Activated effector memory CD4-positive, alpha-beta T cell treated with anti-CD3 and anti-CD28 coated beads, Interleukin-2, amount 50 U/mL, for 16 hours (primary cell): ENCODE measurements at regions not wholly inside any gene's neighbourhood (a gene's known extent, or its start where the extent isn't known, plus 50 kb on each side); places are given as distances from the start of the nearest gene placed in this dataset.
"Not testable (repeated sequence)": the region's sequence is repeated elsewhere in the genome, so short reads cannot be mapped to it uniquely, and the experiment has no call there.

Experiments
- DNase-seq: peaks from one replicate; pipeline ENCODE4 v3.0.0-alpha.2; 2020

DNA sequence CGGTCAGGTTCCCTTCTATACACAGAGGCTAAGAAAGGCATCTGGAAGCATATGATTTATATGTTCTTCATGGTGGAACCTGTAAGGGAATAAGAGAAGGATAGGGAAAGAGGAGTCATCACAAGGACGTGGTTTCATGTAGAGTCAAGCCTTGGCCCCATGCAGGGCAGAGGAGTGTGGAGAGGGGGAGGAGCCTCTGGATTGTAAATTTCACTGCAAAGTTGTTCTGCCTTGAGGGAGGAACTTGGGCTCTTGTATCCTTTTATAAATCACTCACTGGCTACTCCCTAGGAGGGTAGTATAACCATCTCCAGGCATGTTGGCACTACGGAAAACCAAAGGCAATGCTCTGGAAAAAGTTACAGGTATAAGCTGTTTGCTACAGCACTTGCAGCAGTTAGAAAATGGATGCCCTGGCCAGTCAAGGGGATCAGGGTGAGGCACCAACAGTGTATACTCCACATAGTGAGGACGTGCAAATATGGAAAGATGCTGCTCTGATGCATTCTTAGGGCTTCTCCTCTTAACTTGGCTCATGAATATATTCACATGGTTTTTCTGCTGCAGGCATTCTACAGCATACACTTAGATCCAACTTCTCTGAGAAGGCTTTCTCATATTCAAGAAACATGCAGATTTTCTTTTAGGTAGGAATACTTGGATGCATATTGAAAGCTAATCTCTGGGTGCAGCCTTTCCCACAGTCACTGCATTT is 60.3 kb upstream of the ZNF81 start:
- DNase-seq: no peak

DNA sequence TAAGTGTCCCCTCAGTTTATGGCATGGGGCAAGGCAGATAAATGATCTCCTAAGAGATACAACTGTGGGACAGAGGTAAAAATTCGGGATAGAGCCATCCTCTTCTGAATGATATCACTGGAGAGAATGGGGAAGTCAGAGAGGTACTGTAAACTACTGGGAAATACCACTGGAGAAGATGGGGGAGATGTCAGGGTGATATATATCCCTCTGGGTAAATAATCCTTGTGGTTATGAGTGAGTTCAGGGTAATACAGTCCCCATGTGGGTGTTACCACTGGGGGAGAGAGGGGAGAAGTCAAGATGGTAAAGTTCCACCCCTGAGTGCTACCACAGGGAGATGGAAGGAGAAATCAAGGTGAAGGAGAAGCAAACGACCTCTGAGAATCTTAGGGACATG is 63.9 kb upstream of the ZNF81 start:
- DNase-seq: no peak

DNA sequence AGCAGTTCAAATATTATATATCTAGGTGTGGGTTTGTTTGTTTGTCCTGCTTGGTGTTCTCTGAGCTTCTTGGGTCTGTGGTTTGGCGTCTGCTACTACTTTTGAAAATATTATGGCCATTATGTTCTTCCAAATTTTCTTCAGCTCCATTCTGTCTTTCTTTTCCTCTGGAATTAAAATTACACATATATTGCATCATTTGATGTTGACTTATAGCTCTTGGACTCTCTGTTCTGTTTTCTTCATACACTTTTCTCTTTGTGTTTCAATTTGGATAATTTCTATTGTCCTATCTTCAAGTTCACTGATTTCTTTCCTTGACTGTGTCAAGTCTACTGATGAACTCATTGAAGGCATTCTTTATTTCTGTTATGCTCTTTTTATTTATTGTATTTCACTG is 65.2 kb upstream of the ZNF81 start:
- DNase-seq: no peak

DNA sequence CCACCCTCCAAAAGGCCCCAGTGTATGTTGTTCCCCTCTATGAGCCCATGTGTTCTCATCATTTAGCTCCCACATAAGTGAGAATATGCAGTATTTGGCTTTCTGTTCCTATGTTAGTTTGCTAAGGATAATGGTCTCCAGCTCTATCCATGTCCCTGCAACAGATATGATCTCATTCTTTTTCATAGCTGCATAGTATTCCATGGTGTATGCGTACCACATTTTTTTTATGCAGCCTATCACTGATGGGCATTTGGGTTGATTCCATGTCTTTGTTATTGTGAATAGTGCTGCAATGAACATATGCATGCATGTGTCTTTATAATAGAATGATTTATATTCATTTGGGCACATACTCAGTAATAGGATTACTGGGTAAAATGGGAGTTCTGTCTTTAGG is 73.9 kb upstream of the ZNF81 start:
- not testable (repeated sequence) for DNase-seq

- DNase-seq: no peak
Measured at GRCh38 chrX:47752685-47753084, 84.0 kb upstream of the ZNF81 start.

GRCh38 chrX:47751670-47752069 is 85.0 kb upstream of the ZNF81 start:
- DNase-seq: peak; percentile 64

DNA sequence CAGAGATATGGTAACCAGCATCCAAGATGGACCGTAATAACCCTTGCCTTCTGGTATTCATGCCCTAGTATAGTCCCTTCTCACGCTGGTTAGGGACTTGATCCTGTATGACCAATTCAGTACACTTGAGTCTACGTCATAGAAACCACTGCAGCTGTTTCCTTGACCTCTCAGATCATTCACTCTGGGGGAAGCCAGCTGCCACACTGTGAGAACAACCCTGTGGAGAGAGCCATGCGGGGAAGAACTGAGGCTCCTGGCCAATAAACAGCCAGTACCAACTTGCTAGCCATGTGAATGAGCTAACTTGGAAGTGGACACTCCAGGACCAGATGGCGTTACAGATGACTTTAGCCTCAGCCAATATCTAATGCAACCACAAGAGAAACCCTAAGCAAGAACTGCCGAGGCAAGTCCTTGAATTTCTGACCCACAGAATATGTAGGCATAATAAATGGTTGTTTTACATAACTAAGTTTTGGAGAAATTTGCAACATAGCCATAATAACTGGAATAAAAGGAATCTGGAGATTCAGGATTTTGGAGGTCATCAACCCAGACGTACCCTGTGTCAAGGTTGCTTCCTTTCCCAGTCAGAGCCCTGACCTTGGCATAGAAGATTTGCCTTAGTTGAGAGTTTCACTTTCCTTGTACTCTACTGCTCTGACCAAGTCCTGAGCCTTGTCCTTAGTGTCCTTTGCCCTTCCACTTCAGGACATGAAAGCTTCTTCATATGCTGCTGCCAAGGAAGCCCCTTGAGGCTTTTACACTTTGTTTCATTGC is 87.3 kb upstream of the ZNF81 start:
- DNase-seq: no peak

DNA sequence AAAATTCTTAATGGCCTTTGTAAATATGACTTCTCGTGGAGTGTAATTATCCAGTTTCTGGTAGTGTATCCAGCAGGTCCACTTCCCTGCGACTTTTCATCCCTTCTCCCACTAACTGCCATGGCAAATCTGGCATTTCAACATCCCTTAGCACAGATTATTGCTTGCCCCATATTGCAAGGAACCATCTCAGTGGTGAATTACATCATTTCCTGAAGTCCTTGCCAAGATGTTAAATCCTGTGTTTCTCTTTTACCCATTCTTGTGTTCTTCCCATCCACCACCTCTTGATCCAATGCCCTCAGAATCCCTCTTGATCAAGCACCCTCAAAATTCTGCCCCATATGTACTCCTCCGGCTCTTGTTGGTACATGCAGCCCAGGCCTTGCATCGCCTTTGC is 88.1 kb upstream of the ZNF81 start:
- DNase-seq: no peak

- DNase-seq: no peak
Measured at GRCh38 chrX:47746446-47746845, 87.5 kb upstream of the UXT start.

GRCh38 chrX:47745416-47745815 is 86.4 kb upstream of the UXT start:
- no peak for DNase-seq

GRCh38 chrX:47743504-47743903 is 84.5 kb upstream of the UXT start:
- DNase-seq: no peak

- not testable (repeated sequence) for DNase-seq
Measured at GRCh38 chrX:47738870-47739269, 79.9 kb upstream of the UXT start.

DNA sequence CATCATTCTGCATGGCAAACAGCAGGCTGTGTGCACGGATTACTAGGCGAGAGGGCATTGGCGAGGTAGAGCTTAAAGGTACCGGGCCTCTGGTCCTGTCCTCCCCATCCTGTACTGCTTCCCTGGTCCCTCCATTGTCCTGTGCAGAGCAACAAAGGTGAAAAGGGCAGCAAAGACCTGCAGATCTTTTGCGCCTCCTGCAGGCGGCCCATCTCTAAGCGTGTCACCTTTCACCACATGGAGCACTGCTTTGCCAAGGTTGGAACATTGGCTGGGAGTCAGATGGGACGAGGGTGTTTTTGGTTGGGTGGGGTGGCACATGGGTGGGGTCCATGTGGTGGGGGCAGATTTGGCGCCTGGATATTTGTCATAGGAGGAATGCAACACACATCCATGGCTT is 64.7 kb upstream of the UXT start:
- peak; percentile 61 for DNase-seq

GRCh38 chrX:47723083-47723482 is 64.1 kb upstream of the UXT start:
- no peak for DNase-seq

DNA sequence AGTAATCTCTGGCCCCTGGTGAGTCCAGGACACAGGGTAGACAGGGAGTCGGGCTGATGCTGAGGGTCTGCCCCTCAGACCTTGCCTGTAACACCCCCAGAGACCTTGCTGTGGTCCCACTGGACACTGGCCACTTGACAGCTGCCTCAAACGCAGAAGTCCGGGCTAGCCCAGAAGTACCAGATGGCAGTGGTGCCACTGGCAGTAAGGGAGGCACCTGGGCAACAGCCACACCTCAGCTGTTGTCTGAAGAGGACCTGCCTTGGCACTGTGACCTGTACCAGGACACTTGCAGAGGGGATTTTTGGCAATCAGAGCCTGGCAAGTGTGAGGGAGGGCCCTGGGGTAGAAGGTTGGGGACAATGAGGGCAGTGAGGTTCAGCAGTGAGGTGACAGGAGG is 63.3 kb upstream of the UXT start:
- no peak for DNase-seq

DNA sequence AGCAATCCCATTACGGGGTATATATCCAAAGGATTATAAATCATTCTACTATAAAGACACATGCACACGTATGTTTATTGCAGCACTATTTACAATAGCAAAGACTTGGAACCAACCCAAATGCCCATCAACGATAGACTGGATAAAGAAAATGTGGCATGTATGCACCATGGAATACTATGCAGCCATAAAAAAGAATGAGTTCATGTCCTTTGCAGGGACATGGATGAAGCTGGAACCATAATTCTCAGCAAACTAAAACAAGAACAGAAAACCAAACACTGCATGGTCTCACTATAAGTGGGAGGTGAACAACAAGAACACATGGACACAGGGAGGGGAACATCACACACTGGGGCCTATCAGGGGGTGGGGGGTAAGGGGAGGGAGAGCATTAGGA is 56.1 kb upstream of the UXT start:
- not testable (repeated sequence) for DNase-seq

DNA sequence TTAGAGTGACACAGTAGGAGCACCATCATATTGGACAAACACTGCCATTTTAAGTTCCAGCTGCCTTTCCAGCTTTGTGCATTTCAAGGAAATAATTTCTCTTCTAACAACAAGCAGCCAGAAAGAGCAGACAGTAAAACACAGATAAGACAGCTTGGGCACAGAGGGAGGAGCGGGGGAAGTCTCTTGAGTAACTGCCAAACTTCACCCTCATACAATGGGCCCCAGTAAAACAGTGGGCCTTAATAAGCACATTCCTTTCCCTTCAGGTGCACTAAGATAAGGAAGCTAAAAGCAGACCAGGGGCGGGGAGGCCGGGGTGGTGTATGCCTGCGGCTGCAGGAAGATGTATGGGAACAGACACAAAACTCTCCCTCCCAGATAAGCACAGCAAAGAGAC is 53.7 kb upstream of the UXT start:
- not testable (repeated sequence) for DNase-seq

- no peak for DNase-seq
Measured at GRCh38 chrX:47710252-47710651, 51.3 kb upstream of the UXT start.
